Psoas muscle (tissue), 7 donors: ENCODE measurements at regions not wholly inside any gene's neighbourhood (a gene's known extent, or its start where the extent isn't known, plus 50 kb on each side); places are given as distances from the start of the nearest gene placed in this dataset.
"Not testable (repeated sequence)": the region's sequence is repeated elsewhere in the genome, so short reads cannot be mapped to it uniquely, and the experiment has no call there.

ENCODE experiments used
- ATAC-seq, 4 donors: fragments of 200-7000 bp; cut with Tn5 transposase; one replicate each; pipeline ENCODE4 v1.9.1; 2020; ENCODE audit warnings: moderate library complexity in 3 of 4, mild to moderate bottlenecking in 2 of 4
- DNase-seq, 2 donors: peaks; one replicate each; pipeline ENCODE4 v3.0.0-alpha.2; 2020
- H3K27ac ChIP-seq: fragments of 200-600 bp; one replicate; pipeline ENCODE4 v1.8.0; 2022
- H3K27me3 ChIP-seq, 3 donors: fragments of 200-600 bp in 1 of 3; one replicate each; pipeline versions ENCODE4 v1.6.1 to v1.8.0; 2013 to 2022; ENCODE audit warnings: low read length in 2 of 3, mild to moderate bottlenecking in 2 of 3, moderate library complexity in 1 of 3; ENCODE audit not compliant: insufficient read depth in 3 of 3
- H3K36me3 ChIP-seq, 2 donors: fragments of 200-600 bp in 1 of 2; one replicate each; pipeline versions ENCODE4 v1.6.1 to v1.8.0; 2013 to 2022; ENCODE audit warnings: low read depth in 1 of 2, mild to moderate bottlenecking in 1 of 2, moderate library complexity in 1 of 2; ENCODE audit not compliant: insufficient read depth in 1 of 2
- H3K4me1 ChIP-seq: fragments of 200-600 bp; one replicate; pipeline ENCODE4 v1.8.0; 2022
- H3K4me3 ChIP-seq: fragments of 200-600 bp; one replicate; pipeline ENCODE4 v1.8.0; 2022; ENCODE audit warnings: mild to moderate bottlenecking
- H3K9me3 ChIP-seq: fragments of 200-600 bp; one replicate; pipeline ENCODE4 v1.8.0; 2022
- CTCF ChIP-seq: fragments of 200-600 bp; IDR thresholded peaks from one replicate; pipeline ENCODE4 v1.8.0; 2022; ENCODE audit warnings: antibody characterized with exemption
- WGBS, 3 donors: extraction: QIAGEN DNeasy Blood & Tissue Kit; methylation state at CpG; one replicate each; pipeline versions ENCODE4 v1.1.6 to v1.1.7; 2013; 5-methylcytosine and 5-hydroxymethylcytosine counted together
- intact Hi-C, 2 donors: fragments of 100-400 bp; cut with DNase I; formaldehyde crosslinking; loops; one replicate each; pipeline versions ENCODE4 v1.11.0 to v1.14.2; 2022
- donor health status: healthy with polysubstance abuse.
- donor health status: DM: no; HTN: no; CAD: no; lungs with moderate emphysema.
- donor health status: Bipolar disorder and iron deficiency.
- donor health status: healthy.
- donor health status: DM: yes; HTN: yes; CAD: no.
- donor health status: DM: no; HTN: no; CAD: no.
- donor health status: DM: yes; HTN: yes; CAD: no.

- DNase-seq (no peak), ATAC-seq (no peak)
- 76 to 81% (median 77%) methylated on average over 7 of the region's 7 CpGs for WGBS, 3 donors
- H3K27ac ChIP-seq, result no peak overlapping the region
- no peaks in the 10 kb centered on the region for H3K27me3 ChIP-seq
- H3K36me3 ChIP-seq, result no peaks in the 10 kb centered on the region
- intact Hi-C loops, result no loop called here
- no peak for TF ChIP-seq CTCF
- H3K4me1 ChIP-seq, result no peaks in the 10 kb centered on the region
- H3K4me3 ChIP-seq, result no peak overlapping the region
- H3K9me3 ChIP-seq, result no peaks in the 10 kb centered on the region
Observed at GRCh38 chr14:86756521-86757190, 1226.7 kb downstream of the FLRT2 start.

- H3K27ac ChIP-seq, DNase-seq, H3K4me1 ChIP-seq, H3K36me3 ChIP-seq, H3K9me3 ChIP-seq, H3K4me3 ChIP-seq, intact Hi-C loops, H3K27me3 ChIP-seq, ATAC-seq: not testable (repeated sequence)
- 77 to 80% (median 80%) methylated on average over 4 of the region's 4 CpGs for WGBS, 3 donors
Observed at GRCh38 chr14:86750488-86750887, 1220.5 kb downstream of the FLRT2 start.

- H3K36me3 ChIP-seq, result no peaks in the 10 kb centered on the region
- no peak for DNase-seq
- no peaks in the 10 kb centered on the region for H3K4me1 ChIP-seq
- no peaks in the 10 kb centered on the region for H3K27me3 ChIP-seq
- no peaks in the 10 kb centered on the region for H3K9me3 ChIP-seq
- intact Hi-C loops, result no loop called here
- no peak overlapping the region for H3K27ac ChIP-seq
- no peak for TF ChIP-seq CTCF
- no peak overlapping the region for H3K4me3 ChIP-seq
- ATAC-seq, result no peak
Observed at GRCh38 chr14:86739761-86740160, 1209.8 kb downstream of the FLRT2 start.

GRCh38 chr14:86731427-86731826, 1201.5 kb downstream of the FLRT2 start:
- not testable (repeated sequence) for H3K4me1 ChIP-seq, H3K36me3 ChIP-seq, ATAC-seq, DNase-seq, H3K4me3 ChIP-seq, H3K9me3 ChIP-seq, H3K27me3 ChIP-seq, H3K27ac ChIP-seq
- intact Hi-C loops, result loop anchor here in 1 of 2 donors (2.0 kb wide), 1 partner anchor 15 kb away; no protein-coding TSS in a partner anchor
- 44 to 58% (median 52%) methylated on average over 2 of the region's 2 CpGs for WGBS, 3 donors

GRCh38 chr14:86723254-86723624, 1193.3 kb downstream of the FLRT2 start:
- Histone ChIP-seq H3K27ac (no peak overlapping the region), H3K27me3 (no peaks in the 10 kb centered on the region), H3K9me3 (no peaks in the 10 kb centered on the region), H3K36me3 (no peaks in the 10 kb centered on the region), H3K4me3 (no peak overlapping the region), H3K4me1 (no peaks in the 10 kb centered on the region)
- ATAC-seq (no peak), DNase-seq (no peak)
- no peak for TF ChIP-seq CTCF
- intact Hi-C loops, result no loop called here

GRCh38 chr14:86722612-86723253, 1192.8 kb downstream of the FLRT2 start:
- WGBS, 3 donors, result 84 to 91% (median 89%) methylated on average over 2 of the region's 2 CpGs
- DNase-seq (no peak), ATAC-seq (no peak)
- Histone ChIP-seq H3K4me3 (no peak overlapping the region), H3K36me3 (no peaks in the 10 kb centered on the region), H3K27me3 (no peaks in the 10 kb centered on the region), H3K4me1 (no peaks in the 10 kb centered on the region), H3K27ac (no peak overlapping the region), H3K9me3 (no peaks in the 10 kb centered on the region)
- TF ChIP-seq CTCF, result no peak
- intact Hi-C loops, result no loop called here
